Progenitor cell of endocrine pancreas (in vitro differentiated cells): ENCODE measurements at regions not wholly inside any gene's neighbourhood (a gene's known extent, or its start where the extent isn't known, plus 50 kb on each side); places are given as distances from the start of the nearest gene placed in this dataset.

Experiments used
- DNase-seq: peaks from one replicate; pipeline ENCODE4 v3.0.0; 2021; ENCODE audit warnings: low spot score; ENCODE audit not compliant: unreplicated experiment
- H3K27ac Mint-ChIP-seq: 2 replicates; pipeline ENCODE4 v1.8.0; 2021; ENCODE audit warnings: mild to moderate bottlenecking, moderate library complexity, mixed read lengths
- H3K27me3 Mint-ChIP-seq: 2 replicates; pipeline ENCODE4 v1.8.0; 2021; ENCODE audit warnings: mixed read lengths
- H3K36me3 Mint-ChIP-seq: 2 replicates; pipeline ENCODE4 v1.8.0; 2022; ENCODE audit warnings: mixed read lengths; ENCODE audit not compliant: insufficient read depth
- H3K4me1 Mint-ChIP-seq: 2 replicates; pipeline ENCODE4 v1.8.0; 2021; ENCODE audit warnings: low read depth, mixed read lengths
- H3K4me3 Mint-ChIP-seq: 2 replicates; pipeline ENCODE4 v1.8.0; 2021; ENCODE audit warnings: low read depth, mild to moderate bottlenecking, moderate library complexity, mixed read lengths
- H3K9me3 Mint-ChIP-seq: 2 replicates; pipeline ENCODE4 v1.8.0; 2021; ENCODE audit warnings: low read depth, mixed read lengths
- CTCF ChIP-seq: fragments of 200-600 bp; sonication (generic); IDR thresholded peaks from one replicate; pipeline ENCODE4 v1.5.0; 2021; ENCODE audit warnings: antibody characterized with exemption, mild to moderate bottlenecking; ENCODE audit not compliant: unreplicated experiment

- H3K36me3 Mint-ChIP-seq: no peaks in the 10 kb centered on the region
- H3K27me3 Mint-ChIP-seq: no peaks in the 10 kb centered on the region
- no peak for DNase-seq
- TF ChIP-seq CTCF: no peak
- H3K4me3 Mint-ChIP-seq: no peak overlapping the region
- H3K9me3 Mint-ChIP-seq: no peaks in the 10 kb centered on the region
- no peak overlapping the region for H3K27ac Mint-ChIP-seq
- H3K4me1 Mint-ChIP-seq: peaks cover 11% of the 10 kb centered on the region
Observed at GRCh38 chr1:219518168-219518906, 94.6 kb downstream of the ZC3H11B start.

GRCh38 chr1:219517031-219517430 is 95.9 kb downstream of the ZC3H11B start:
- DNase-seq: no peak
- Mint-ChIP-seq H3K27me3 (no peaks in the 10 kb centered on the region), H3K27ac (peak overlapping the region; percentile 45), H3K4me1 (peaks cover 11% of the 10 kb centered on the region), H3K36me3 (no peaks in the 10 kb centered on the region), H3K4me3 (no peak overlapping the region), H3K9me3 (no peaks in the 10 kb centered on the region)
- TF ChIP-seq CTCF: no peak

- Mint-ChIP-seq H3K9me3 (peaks cover 2% of the 10 kb centered on the region), H3K4me3 (no peak overlapping the region), H3K27ac (no peak overlapping the region), H3K36me3 (no peaks in the 10 kb centered on the region), H3K4me1 (peaks cover 13% of the 10 kb centered on the region), H3K27me3 (no peaks in the 10 kb centered on the region)
- no peak for DNase-seq
- TF ChIP-seq CTCF: no peak
Observed at GRCh38 chr1:219514728-219515127, 98.2 kb downstream of the ZC3H11B start.

GRCh38 chr1:219507437-219507836 is 105.5 kb downstream of the ZC3H11B start:
- H3K27me3 Mint-ChIP-seq: no peaks in the 10 kb centered on the region
- peak overlapping the region; percentile 78 for H3K27ac Mint-ChIP-seq
- H3K36me3 Mint-ChIP-seq: no peaks in the 10 kb centered on the region
- H3K9me3 Mint-ChIP-seq: peaks cover 5% of the 10 kb centered on the region
- H3K4me1 Mint-ChIP-seq: peaks cover 39% of the 10 kb centered on the region
- no peak for TF ChIP-seq CTCF
- DNase-seq: no peak
- no peak overlapping the region for H3K4me3 Mint-ChIP-seq

- TF ChIP-seq CTCF: no peak
- Mint-ChIP-seq H3K4me3 (no peak overlapping the region), H3K27ac (peak overlapping the region; percentile 46), H3K27me3 (no peaks in the 10 kb centered on the region), H3K36me3 (no peaks in the 10 kb centered on the region), H3K4me1 (peaks cover 39% of the 10 kb centered on the region), H3K9me3 (peaks cover 5% of the 10 kb centered on the region)
- no peak for DNase-seq
Observed at GRCh38 chr1:219506936-219507335, 106.0 kb downstream of the ZC3H11B start.
